ENCODE measurements at regions not wholly inside any gene's neighbourhood (a gene's known extent, or its start where the extent isn't known, plus 50 kb on each side); places are given as distances from the start of the nearest gene placed in this dataset.
A peak's percentile ranks its signal among the peaks of the same experiment; 100 is the strongest.

DNA sequence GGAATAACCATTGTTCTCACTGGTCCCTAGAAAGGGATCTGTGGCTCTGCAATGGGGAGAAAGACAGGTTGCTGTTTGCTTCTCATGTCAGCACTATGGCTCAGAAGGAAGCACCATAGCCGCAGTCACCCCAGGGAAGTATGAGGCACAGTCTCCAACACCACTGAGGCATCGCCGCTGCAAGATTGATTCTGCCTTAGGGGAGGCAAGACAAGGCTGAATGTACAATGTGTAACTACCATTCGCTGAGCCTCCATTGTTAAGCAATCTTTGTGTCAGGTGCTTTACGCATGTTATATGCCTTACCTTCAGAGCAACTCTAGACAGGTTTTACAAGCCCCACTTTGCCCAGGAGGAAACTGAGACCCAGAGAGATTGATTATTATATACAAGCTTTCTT is 100.7 kb upstream of the KCNMB2 start:
- no peaks in the 10 kb centered on the region for H3K36me3 ChIP-seq (ENCODE audit: control insufficient read depth, insufficient read depth, low read length)
- no peak overlapping the region for H3K4me3 ChIP-seq (ENCODE audit: low read depth, low read length)
- H3K4me1 ChIP-seq (ENCODE audit: control insufficient read depth, insufficient read depth, low read length), result no peaks in the 10 kb centered on the region
- DNase-seq (ENCODE audit: low read depth in 4 of 6, low spot score in 6 of 6), result no peak
- 92% methylated on average over 3 of the region's 5 CpGs for WGBS (ENCODE audit: insufficient coverage)
- H3K9me3 ChIP-seq (ENCODE audit: control insufficient read depth, insufficient read depth, low read length), result no peaks in the 10 kb centered on the region
- no peaks in the 10 kb centered on the region for H3K27me3 ChIP-seq (ENCODE audit: control insufficient read depth, insufficient read depth, low read length)
- no peak overlapping the region for H3K27ac ChIP-seq (ENCODE audit: low read depth, low read length)

DNA sequence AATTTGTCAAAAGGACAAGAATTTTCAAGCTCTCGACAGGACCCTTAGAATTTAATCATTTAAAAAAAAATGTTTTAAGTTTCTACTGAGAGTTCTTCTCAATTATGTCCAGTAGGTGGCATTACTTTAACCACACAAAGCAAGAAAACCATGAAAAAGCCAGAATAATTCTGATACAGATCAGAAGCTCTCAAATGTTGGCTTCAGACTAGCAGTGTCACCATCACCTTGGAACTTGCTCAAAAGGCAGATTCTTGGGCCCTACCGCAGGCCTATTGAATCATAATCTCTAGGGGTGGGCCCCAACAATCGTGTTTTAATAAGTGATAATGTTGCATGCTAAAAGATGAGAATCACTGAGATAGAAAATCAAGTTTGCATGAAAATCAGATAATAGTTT is 99.5 kb upstream of the KCNMB2 start:
- Histone ChIP-seq H3K36me3 (ENCODE audit: control insufficient read depth, insufficient read depth, low read length) (no peaks in the 10 kb centered on the region), H3K27ac (ENCODE audit: low read depth, low read length) (no peak overlapping the region), H3K27me3 (ENCODE audit: control insufficient read depth, insufficient read depth, low read length) (no peaks in the 10 kb centered on the region), H3K4me3 (ENCODE audit: low read depth, low read length) (no peak overlapping the region), H3K4me1 (ENCODE audit: control insufficient read depth, insufficient read depth, low read length) (no peaks in the 10 kb centered on the region), H3K9me3 (ENCODE audit: control insufficient read depth, insufficient read depth, low read length) (no peaks in the 10 kb centered on the region)
- WGBS (ENCODE audit: insufficient coverage), result 50% methylated on average over 1 of the region's 3 CpGs
- peak in 3 of 6 donors; percentile 14 to 84 (median 72) for DNase-seq (ENCODE audit: low read depth in 4 of 6, low spot score in 6 of 6)

DNA sequence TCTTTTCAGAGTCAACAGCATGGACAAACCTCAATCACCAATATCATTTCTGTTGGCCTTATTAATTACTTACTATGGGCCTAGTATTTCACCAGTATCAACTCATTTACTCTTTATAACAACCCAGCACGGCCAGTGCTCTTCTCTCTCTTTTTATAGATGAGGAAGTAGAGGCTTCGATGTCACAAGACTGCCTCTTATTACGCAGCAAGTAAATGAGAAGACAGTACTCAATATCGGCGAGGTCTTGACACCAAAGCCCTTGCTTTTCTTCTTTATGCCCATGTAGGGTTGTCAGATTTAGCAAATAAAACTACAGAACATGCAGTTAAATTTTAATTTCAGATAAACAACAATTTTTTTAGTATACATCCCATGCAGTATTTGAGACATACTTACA is 99.0 kb upstream of the KCNMB2 start:
- WGBS (ENCODE audit: insufficient coverage), result no CpG with 5 or more reads among the region's 5 CpGs
- DNase-seq (ENCODE audit: low read depth in 4 of 6, low spot score in 6 of 6), result no peak
- no peaks in the 10 kb centered on the region for H3K27me3 ChIP-seq (ENCODE audit: control insufficient read depth, insufficient read depth, low read length)

DNA sequence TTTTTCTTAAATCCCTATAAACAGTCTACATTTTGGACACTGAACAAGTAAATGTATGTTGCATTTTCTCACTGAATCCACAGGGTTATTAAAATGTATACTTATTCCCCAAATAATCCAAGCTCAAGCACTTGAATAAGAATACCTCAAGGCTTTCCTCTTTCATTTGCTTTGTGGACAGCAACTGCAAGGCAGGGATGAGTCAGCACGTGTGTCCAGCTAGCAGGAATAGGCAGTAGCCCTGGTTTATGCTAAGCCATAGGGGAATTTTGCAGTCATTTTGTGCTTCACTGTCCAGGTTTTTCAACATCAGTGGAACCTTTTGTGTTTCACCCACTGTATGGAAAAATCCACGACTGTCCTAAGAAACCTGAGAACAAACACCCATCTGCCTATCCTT is 96.7 kb upstream of the KCNMB2 start:
- Histone ChIP-seq H3K27me3 (ENCODE audit: control insufficient read depth, insufficient read depth, low read length) (no peaks in the 10 kb centered on the region), H3K4me3 (ENCODE audit: low read depth, low read length) (no peak overlapping the region), H3K36me3 (ENCODE audit: control insufficient read depth, insufficient read depth, low read length) (no peaks in the 10 kb centered on the region), H3K4me1 (ENCODE audit: control insufficient read depth, insufficient read depth, low read length) (no peaks in the 10 kb centered on the region), H3K27ac (ENCODE audit: low read depth, low read length) (no peak overlapping the region), H3K9me3 (ENCODE audit: control insufficient read depth, insufficient read depth, low read length) (no peaks in the 10 kb centered on the region)
- no peak for DNase-seq (ENCODE audit: low read depth in 4 of 6, low spot score in 6 of 6)
- WGBS (ENCODE audit: insufficient coverage), result 59% methylated on average over 2 of the region's 2 CpGs

More for the DNA sequence above, 99.0 kb upstream of the KCNMB2 start:
- Histone ChIP-seq H3K27ac (ENCODE audit: low read depth, low read length) (no peak overlapping the region), H3K9me3 (ENCODE audit: control insufficient read depth, insufficient read depth, low read length) (no peaks in the 10 kb centered on the region), H3K4me1 (ENCODE audit: control insufficient read depth, insufficient read depth, low read length) (no peaks in the 10 kb centered on the region), H3K4me3 (ENCODE audit: low read depth, low read length) (no peak overlapping the region), H3K36me3 (ENCODE audit: control insufficient read depth, insufficient read depth, low read length) (no peaks in the 10 kb centered on the region)

DNA sequence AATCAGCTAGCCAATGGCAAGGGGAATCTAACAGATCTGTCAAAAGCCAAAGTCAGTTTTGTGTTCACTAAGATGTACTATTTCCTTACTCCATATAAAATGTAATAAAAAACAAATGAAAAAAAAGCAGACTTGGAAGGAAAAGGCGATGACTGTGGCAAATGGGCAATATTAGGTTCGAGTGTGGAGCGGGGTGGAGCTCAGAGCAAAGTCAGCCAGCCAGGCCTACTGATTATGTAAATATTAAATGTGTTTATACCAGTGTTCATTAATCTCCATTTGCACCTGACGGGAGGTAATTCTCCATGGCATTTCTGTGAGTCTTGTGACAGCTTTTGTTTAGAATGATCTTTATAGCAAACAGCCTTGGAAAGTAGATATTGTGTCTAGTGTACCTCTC is 96.2 kb upstream of the KCNMB2 start:
- no CpG with 5 or more reads among the region's 4 CpGs for WGBS (ENCODE audit: insufficient coverage)
- no peak for DNase-seq (ENCODE audit: low read depth in 4 of 6, low spot score in 6 of 6)
- Histone ChIP-seq H3K27ac (ENCODE audit: low read depth, low read length) (no peak overlapping the region), H3K36me3 (ENCODE audit: control insufficient read depth, insufficient read depth, low read length) (no peaks in the 10 kb centered on the region), H3K4me3 (ENCODE audit: low read depth, low read length) (no peak overlapping the region), H3K9me3 (ENCODE audit: control insufficient read depth, insufficient read depth, low read length) (no peaks in the 10 kb centered on the region), H3K4me1 (ENCODE audit: control insufficient read depth, insufficient read depth, low read length) (no peaks in the 10 kb centered on the region), H3K27me3 (ENCODE audit: control insufficient read depth, insufficient read depth, low read length) (no peaks in the 10 kb centered on the region)

DNA sequence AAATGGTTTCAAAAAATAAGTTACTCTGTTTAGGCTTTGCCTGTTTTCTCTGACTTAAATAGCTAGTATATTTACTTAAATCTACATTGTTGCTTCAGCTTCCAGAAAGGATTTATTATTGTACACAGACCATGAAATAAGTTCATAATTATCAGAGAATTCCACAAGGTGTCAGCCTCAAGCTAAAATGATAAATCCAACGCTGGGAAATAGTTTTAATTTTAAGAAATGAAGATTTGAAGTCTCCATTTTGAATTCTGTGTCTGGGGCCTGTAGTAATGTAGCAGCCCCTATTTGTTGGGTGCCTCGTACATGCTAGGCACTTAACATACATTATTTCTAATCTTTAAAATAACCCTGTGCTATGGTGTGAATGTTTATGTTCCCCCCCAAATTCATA is 92.6 kb upstream of the KCNMB2 start:
- WGBS (ENCODE audit: insufficient coverage), result no CpG with 5 or more reads among the region's 2 CpGs
- Histone ChIP-seq H3K4me1 (ENCODE audit: control insufficient read depth, insufficient read depth, low read length) (no peaks in the 10 kb centered on the region), H3K36me3 (ENCODE audit: control insufficient read depth, insufficient read depth, low read length) (no peaks in the 10 kb centered on the region), H3K27ac (ENCODE audit: low read depth, low read length) (no peak overlapping the region), H3K27me3 (ENCODE audit: control insufficient read depth, insufficient read depth, low read length) (no peaks in the 10 kb centered on the region), H3K4me3 (ENCODE audit: low read depth, low read length) (no peak overlapping the region), H3K9me3 (ENCODE audit: control insufficient read depth, insufficient read depth, low read length) (no peaks in the 10 kb centered on the region)
- peak in 2 of 6 donors; percentile 43 to 78 for DNase-seq (ENCODE audit: low read depth in 4 of 6, low spot score in 6 of 6)

DNA sequence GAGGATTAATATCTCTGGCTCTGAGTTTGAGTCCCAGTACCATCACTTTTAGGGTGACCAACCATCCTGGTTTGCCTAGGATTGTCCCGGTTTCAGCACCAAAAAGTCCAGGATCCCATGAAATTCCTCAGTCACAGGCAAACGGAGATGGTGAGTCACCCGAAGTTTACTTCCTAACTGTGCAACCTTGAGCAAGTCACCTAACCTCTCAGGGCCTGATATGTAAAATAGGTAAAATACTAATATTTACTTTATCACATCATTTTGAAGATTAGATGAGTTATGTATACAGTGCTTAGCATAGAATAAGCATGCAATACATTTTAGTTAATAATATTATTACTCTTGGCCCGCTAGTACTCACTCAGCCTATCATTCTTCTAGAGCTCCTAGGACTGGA is 91.1 kb upstream of the KCNMB2 start:
- Histone ChIP-seq H3K9me3 (ENCODE audit: control insufficient read depth, insufficient read depth, low read length) (no peaks in the 10 kb centered on the region), H3K27me3 (ENCODE audit: control insufficient read depth, insufficient read depth, low read length) (no peaks in the 10 kb centered on the region), H3K4me1 (ENCODE audit: control insufficient read depth, insufficient read depth, low read length) (no peaks in the 10 kb centered on the region), H3K36me3 (ENCODE audit: control insufficient read depth, insufficient read depth, low read length) (no peaks in the 10 kb centered on the region), H3K4me3 (ENCODE audit: low read depth, low read length) (no peak overlapping the region), H3K27ac (ENCODE audit: low read depth, low read length) (no peak overlapping the region)
- DNase-seq (ENCODE audit: low read depth in 4 of 6, low spot score in 6 of 6), result no peak
- 100% methylated on average over 1 of the region's 4 CpGs for WGBS (ENCODE audit: insufficient coverage)

DNA sequence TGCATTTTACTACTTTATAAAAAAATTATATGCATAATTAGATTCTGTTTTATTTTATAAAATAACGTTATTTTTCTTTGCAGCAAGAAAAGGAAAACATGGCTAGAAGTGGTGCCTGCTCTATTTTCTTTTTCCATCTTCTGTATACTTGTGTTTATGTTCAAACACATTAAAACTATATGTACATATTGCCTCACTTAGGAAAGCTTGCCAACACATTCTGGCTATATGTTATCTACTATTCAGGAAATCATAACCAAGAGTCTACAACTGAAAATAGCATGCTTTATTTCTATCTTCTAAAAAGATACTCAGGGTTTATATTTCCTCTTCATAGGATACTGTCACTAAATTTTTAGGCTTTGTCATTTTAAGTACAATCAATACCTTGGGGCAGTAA is 90.2 kb upstream of the KCNMB2 start:
- WGBS (ENCODE audit: insufficient coverage), result no CpG with 5 or more reads among the region's 1 CpG
- DNase-seq (ENCODE audit: low read depth in 4 of 6, low spot score in 6 of 6), result peak in 1 of 6 donors; percentile 47

DNA sequence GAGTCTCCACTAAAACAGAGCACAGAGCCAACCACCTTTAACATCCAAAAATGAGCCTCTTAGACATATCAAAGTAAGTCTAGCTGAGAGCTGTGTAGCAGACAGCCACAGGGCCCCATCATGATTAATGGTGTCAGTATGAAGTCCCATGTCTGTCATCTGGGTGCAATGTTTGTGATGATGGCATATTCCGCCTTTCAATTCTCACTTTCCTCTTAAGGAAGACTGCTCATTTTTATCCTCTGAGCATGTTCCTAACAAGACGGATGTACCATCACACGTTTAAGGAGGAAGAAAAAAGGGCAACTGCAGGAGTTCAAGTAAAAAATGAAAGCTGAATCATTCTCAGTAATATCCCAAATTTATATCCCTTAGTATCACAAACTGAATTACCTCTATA is 85.8 kb upstream of the KCNMB2 start:
- H3K4me3 ChIP-seq (ENCODE audit: low read depth, low read length), result no peak overlapping the region
- no peak overlapping the region for H3K27ac ChIP-seq (ENCODE audit: low read depth, low read length)
- H3K4me1 ChIP-seq (ENCODE audit: control insufficient read depth, insufficient read depth, low read length), result no peaks in the 10 kb centered on the region
- no peaks in the 10 kb centered on the region for H3K27me3 ChIP-seq (ENCODE audit: control insufficient read depth, insufficient read depth, low read length)
- peak in 1 of 6 donors; percentile 63 for DNase-seq (ENCODE audit: low read depth in 4 of 6, low spot score in 6 of 6)
- H3K36me3 ChIP-seq (ENCODE audit: control insufficient read depth, insufficient read depth, low read length), result no peaks in the 10 kb centered on the region
- no CpG with 5 or more reads among the region's 3 CpGs for WGBS (ENCODE audit: insufficient coverage)
- no peaks in the 10 kb centered on the region for H3K9me3 ChIP-seq (ENCODE audit: control insufficient read depth, insufficient read depth, low read length)

More for the DNA sequence above, 90.2 kb upstream of the KCNMB2 start:
- Histone ChIP-seq H3K4me1 (ENCODE audit: control insufficient read depth, insufficient read depth, low read length) (no peaks in the 10 kb centered on the region), H3K36me3 (ENCODE audit: control insufficient read depth, insufficient read depth, low read length) (no peaks in the 10 kb centered on the region), H3K27ac (ENCODE audit: low read depth, low read length) (no peak overlapping the region), H3K27me3 (ENCODE audit: control insufficient read depth, insufficient read depth, low read length) (no peaks in the 10 kb centered on the region), H3K9me3 (ENCODE audit: control insufficient read depth, insufficient read depth, low read length) (no peaks in the 10 kb centered on the region), H3K4me3 (ENCODE audit: low read depth, low read length) (no peak overlapping the region)

DNA sequence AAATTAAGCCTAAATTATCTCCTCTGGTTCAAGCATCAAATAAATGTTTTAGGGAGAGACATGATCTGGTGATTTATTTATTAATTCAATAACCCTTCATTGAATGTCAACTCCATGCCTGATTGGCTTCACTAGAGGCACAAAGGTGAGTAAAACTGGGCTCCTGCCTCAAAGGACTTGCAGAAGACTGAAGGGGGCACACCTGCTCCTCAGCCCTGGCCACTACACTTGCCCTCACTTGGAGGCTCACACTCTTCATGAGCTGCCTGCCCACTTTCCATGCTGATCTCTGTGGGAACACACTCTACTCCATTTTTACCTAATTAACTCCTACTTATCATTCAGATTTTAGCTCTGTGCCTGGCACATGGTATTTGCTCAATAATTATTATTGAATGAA is 84.4 kb upstream of the KCNMB2 start:
- DNase-seq (ENCODE audit: low read depth in 4 of 6, low spot score in 6 of 6), result no peak
- no peaks in the 10 kb centered on the region for H3K36me3 ChIP-seq (ENCODE audit: control insufficient read depth, insufficient read depth, low read length)
- no peaks in the 10 kb centered on the region for H3K4me1 ChIP-seq (ENCODE audit: control insufficient read depth, insufficient read depth, low read length)
- no peaks in the 10 kb centered on the region for H3K27me3 ChIP-seq (ENCODE audit: control insufficient read depth, insufficient read depth, low read length)
- no peak overlapping the region for H3K27ac ChIP-seq (ENCODE audit: low read depth, low read length)
- no peak overlapping the region for H3K4me3 ChIP-seq (ENCODE audit: low read depth, low read length)
- no peaks in the 10 kb centered on the region for H3K9me3 ChIP-seq (ENCODE audit: control insufficient read depth, insufficient read depth, low read length)
